HEK293 (cell line): ENCODE measurements at regions not wholly inside any gene's neighbourhood (a gene's known extent, or its start where the extent isn't known, plus 50 kb on each side); places are given as distances from the start of the nearest gene placed in this dataset.
A peak's percentile ranks its signal among the peaks of the same experiment; 100 is the strongest.

Experiments
- CTCF ChIA-PET: fragments of 350-600 bp; formaldehyde crosslinking; extraction: SDS; loops from one replicate; lab custom pipeline; 2021; ENCODE audit warnings: antibody characterized with exemption; lab: Yijun Ruan, JAX
- POLR2A ChIA-PET: fragments of 300-600 bp; formaldehyde crosslinking; extraction: SDS; loops from one replicate; lab custom pipeline; 2020; ENCODE audit warnings: antibody characterized with exemption, inconsistent platforms; lab: Yijun Ruan, JAX
- H3K27ac ChIP-seq: fragments of 200-500 bp; sonication (Bioruptor generic); 2 replicates; pipeline ENCODE4 v1.5.1; 2014; ENCODE audit warnings: low read depth, low read length, control low read depth, inconsistent platforms; ENCODE audit errors: extremely low read depth
- H3K36me3 ChIP-seq, 2 experiments: fragments of 200-500 bp in 1 of 2; sonication (Bioruptor generic) in 1 of 2; 1 replicate in 1 of 2; 2 replicates in 1 of 2; pipeline ENCODE4 v1.5.1; 2014 to 2017; ENCODE audit warnings: inconsistent platforms in 2 of 2, low read length in 2 of 2; ENCODE audit not compliant: control insufficient read depth in 2 of 2, insufficient read depth in 1 of 2
- H3K4me1 ChIP-seq: fragments of 200-500 bp; sonication (Bioruptor generic); 2 replicates; pipeline ENCODE4 v1.5.1; 2014; ENCODE audit warnings: mild to moderate bottlenecking, low read length, inconsistent platforms; ENCODE audit not compliant: control insufficient read depth, insufficient read depth
- H3K4me3 ChIP-seq: 2 replicates; pipeline ENCODE4 v1.5.1; 2011; ENCODE audit warnings: low read depth, mild to moderate bottlenecking, control low read depth, low read length, moderate library complexity
- H3K9me3 ChIP-seq: fragments of 200-500 bp; sonication (Bioruptor generic); 2 replicates; pipeline ENCODE4 v1.5.1; 2014; ENCODE audit warnings: low read depth, low read length, inconsistent platforms; ENCODE audit not compliant: control insufficient read depth, insufficient read depth
- GLI4 ChIP-seq: fragments of 450-650 bp; formaldehyde crosslinking; IDR thresholded peaks from 2 replicates; pipeline ENCODE4 v1.5.1; 2016; ENCODE audit warnings: missing biosample characterization, missing genetic modification characterization
- PATZ1 ChIP-seq: fragments of 450-650 bp; formaldehyde crosslinking; IDR thresholded peaks from 2 replicates; pipeline ENCODE4 v1.5.1; 2016; ENCODE audit warnings: missing biosample characterization, missing genetic modification characterization
- RBAK ChIP-seq: fragments of 450-650 bp; formaldehyde crosslinking; IDR thresholded peaks from 2 replicates; pipeline ENCODE4 v1.5.1; 2016; ENCODE audit warnings: missing biosample characterization, missing genetic modification characterization
- SP2 ChIP-seq: fragments of 450-650 bp; formaldehyde crosslinking; IDR thresholded peaks from 2 replicates; pipeline ENCODE4 v1.5.1; 2016; ENCODE audit warnings: missing biosample characterization, missing genetic modification characterization
- SP3 ChIP-seq: fragments of 450-650 bp; formaldehyde crosslinking; IDR thresholded peaks from 2 replicates; pipeline ENCODE4 v1.5.1; 2016; ENCODE audit warnings: missing biosample characterization, missing genetic modification characterization
- TCF7L2 ChIP-seq: IDR thresholded peaks from 2 replicates; pipeline ENCODE4 v1.6.1; 2011; ENCODE audit warnings: low read depth, mild to moderate bottlenecking, inconsistent platforms, low read length, moderate library complexity, borderline replicate concordance
- TRIM28 ChIP-seq: IDR thresholded peaks from 2 replicates; pipeline ENCODE4 v1.6.1; 2011; ENCODE audit warnings: low read length, control low read depth, borderline replicate concordance
- ZBTB49 ChIP-seq: fragments of 450-650 bp; formaldehyde crosslinking; IDR thresholded peaks from 2 replicates; pipeline ENCODE4 v1.5.1; 2016; ENCODE audit warnings: missing biosample characterization, missing genetic modification characterization, low read depth
- ZBTB7A ChIP-seq: fragments of 450-650 bp; formaldehyde crosslinking; IDR thresholded peaks from 2 replicates; pipeline ENCODE4 v1.5.1; 2016; ENCODE audit warnings: low read depth, missing biosample characterization, missing genetic modification characterization
- ZBTB8A ChIP-seq: fragments of 450-650 bp; formaldehyde crosslinking; IDR thresholded peaks from 2 replicates; pipeline ENCODE4 v1.5.1; 2016; ENCODE audit warnings: missing biosample characterization, missing genetic modification characterization
- ZFP3 ChIP-seq: fragments of 450-650 bp; formaldehyde crosslinking; IDR thresholded peaks from 2 replicates; pipeline ENCODE4 v1.5.1; 2016; ENCODE audit warnings: low read depth, missing biosample characterization, missing genetic modification characterization
- ZFP37 ChIP-seq: fragments of 450-650 bp; formaldehyde crosslinking; IDR thresholded peaks from 2 replicates; pipeline ENCODE4 v1.5.1; 2016; ENCODE audit warnings: missing biosample characterization, missing genetic modification characterization
- ZNF157 ChIP-seq: fragments of 450-650 bp; formaldehyde crosslinking; IDR thresholded peaks from 2 replicates; pipeline ENCODE4 v1.5.1; 2016; ENCODE audit warnings: missing biosample characterization, missing genetic modification characterization
- ZNF16 ChIP-seq: fragments of 450-650 bp; formaldehyde crosslinking; IDR thresholded peaks from 2 replicates; pipeline ENCODE4 v1.5.1; 2016; ENCODE audit warnings: low read depth, missing biosample characterization, missing genetic modification characterization
- ZNF214 ChIP-seq: fragments of 450-650 bp; formaldehyde crosslinking; IDR thresholded peaks from 2 replicates; pipeline ENCODE4 v1.5.1; 2017; ENCODE audit warnings: missing biosample characterization, mild to moderate bottlenecking, missing genetic modification characterization, borderline replicate concordance
- ZNF280C ChIP-seq: fragments of 450-650 bp; formaldehyde crosslinking; IDR thresholded peaks from 2 replicates; pipeline ENCODE4 v1.5.1; 2016; ENCODE audit warnings: missing biosample characterization, missing genetic modification characterization
- ZNF426 ChIP-seq: fragments of 450-650 bp; formaldehyde crosslinking; IDR thresholded peaks from 2 replicates; pipeline ENCODE4 v1.5.1; 2017; ENCODE audit warnings: missing biosample characterization, missing genetic modification characterization, mild to moderate bottlenecking, inconsistent platforms, moderate library complexity
- ZNF518A ChIP-seq: fragments of 450-650 bp; formaldehyde crosslinking; conservative IDR thresholded peaks from 2 replicates; pipeline ENCODE4 v1.5.1; 2016; ENCODE audit warnings: low read depth, missing biosample characterization, missing genetic modification characterization
- ZNF521 ChIP-seq: fragments of 450-650 bp; formaldehyde crosslinking; IDR thresholded peaks from 2 replicates; pipeline ENCODE4 v1.5.1; 2017; ENCODE audit warnings: missing biosample characterization, mild to moderate bottlenecking, missing genetic modification characterization
- ZNF645 ChIP-seq: fragments of 450-650 bp; formaldehyde crosslinking; IDR thresholded peaks from 2 replicates; pipeline ENCODE4; 2016; ENCODE audit warnings: missing biosample characterization, missing genetic modification characterization
- ZNF664 ChIP-seq: fragments of 450-650 bp; formaldehyde crosslinking; IDR thresholded peaks from 2 replicates; pipeline ENCODE4 v1.5.1; 2016; ENCODE audit warnings: missing biosample characterization, missing genetic modification characterization
- ZNF785 ChIP-seq: fragments of 450-650 bp; formaldehyde crosslinking; IDR thresholded peaks from 2 replicates; pipeline ENCODE4 v1.5.1; 2016; ENCODE audit warnings: missing biosample characterization, missing genetic modification characterization
- ZNF843 ChIP-seq: fragments of 450-650 bp; formaldehyde crosslinking; IDR thresholded peaks from 2 replicates; pipeline ENCODE4 v1.5.1; 2016; ENCODE audit warnings: missing biosample characterization, missing genetic modification characterization
- ZSCAN23 ChIP-seq: fragments of 450-650 bp; formaldehyde crosslinking; IDR thresholded peaks from 2 replicates; pipeline ENCODE4 v1.5.1; 2016; ENCODE audit warnings: missing biosample characterization, missing genetic modification characterization

- no peaks in the 10 kb centered on the region for H3K36me3 ChIP-seq
- H3K9me3 ChIP-seq = no peaks in the 10 kb centered on the region
- H3K4me3 ChIP-seq = peak overlapping the region; percentile 60
- ChIA-PET CTCF (interaction anchor here (0.6 to 2.5 kb wide), 21 partner anchors 10 to 444 kb away, joined by 3 to 19 read pairs (median 4); no protein-coding TSS in a partner anchor), POLR2A (interaction anchor here (0.5 to 3.0 kb wide), 14 partner anchors 12 to 484 kb away, joined by 3 to 19 read pairs (median 4); partner anchors contain the start of gene ZNF184)
- peaks cover 8% of the 10 kb centered on the region; the same call in 1 of the 2 replicates for H3K4me1 ChIP-seq
- peak overlapping the region; percentile 73; the same call in 1 of the 2 replicates for H3K27ac ChIP-seq
- no peak for TF ChIP-seq ZFP3
- TF ChIP-seq SP3 (tag by site-specific recombination) = peak; percentile 35
- no peak for TF ChIP-seq ZNF16 (tag by site-specific recombination)
- no peak for TF ChIP-seq ZNF518A (tag by site-specific recombination)
- TF ChIP-seq ZNF785 (tag by site-specific recombination) = no peak
- TF ChIP-seq PATZ1 (tag by site-specific recombination) = peak; percentile 53; the same call in 1 of the 2 replicates
- no peak for TF ChIP-seq GLI4 (tag by site-specific recombination)
- peak; percentile 50; the same call in 1 of the 2 replicates for TF ChIP-seq TCF7L2
- no peak; the same call in 1 of the 2 replicates for TF ChIP-seq ZNF843 (tag by site-specific recombination)
- TF ChIP-seq ZNF157 (tag by site-specific recombination) = no peak
- no peak for TF ChIP-seq RBAK
- TF ChIP-seq ZNF664 = no peak
- TF ChIP-seq SP2 (tag by site-specific recombination) = 0 out of 2 replicates have a peak, but pooled peaks have one; percentile 6
- TF ChIP-seq ZSCAN23 (tag by site-specific recombination) = 0 out of 2 replicates have a peak, but pooled peaks have one; percentile 60
- TF ChIP-seq ZBTB49 = no peak
- no peak for TF ChIP-seq ZBTB7A (tag by site-specific recombination)
- TF ChIP-seq TRIM28 = peak; percentile 86; the same call in 1 of the 2 replicates
- TF ChIP-seq ZBTB8A (tag by site-specific recombination) = peak; percentile 44; the same call in 1 of the 2 replicates
- TF ChIP-seq ZNF280C (tag by site-specific recombination) = no peak
- no peak for TF ChIP-seq ZNF645 (tag by site-specific recombination)
- TF ChIP-seq ZNF214 (tag by site-specific recombination) = no peak
- no peak for TF ChIP-seq ZNF521 (tag by site-specific recombination)
- no peak for TF ChIP-seq ZNF426 (tag by site-specific recombination)
- peak; percentile 57; the same call in 1 of the 2 replicates for TF ChIP-seq ZFP37 (tag by site-specific recombination)
Observed at GRCh38 chr6:27630727-27631608, 158.1 kb upstream of the ZNF184 start.
